HG03520 (cell line): ENCODE measurements at regions not wholly inside any gene's neighbourhood (a gene's known extent, or its start where the extent isn't known, plus 50 kb on each side); places are given as distances from the start of the nearest gene placed in this dataset.
"Not testable (repeated sequence)": the region's sequence is repeated elsewhere in the genome, so short reads cannot be mapped to it uniquely, and the experiment has no call there.

Experiments
- ATAC-seq: cut with Tn5 transposase; IDR thresholded peaks from one replicate; pipeline ENCODE4 v1.9.1; 2021; ENCODE audit warnings: mild to moderate bottlenecking, moderate library complexity; ENCODE audit not compliant: unreplicated experiment

DNA sequence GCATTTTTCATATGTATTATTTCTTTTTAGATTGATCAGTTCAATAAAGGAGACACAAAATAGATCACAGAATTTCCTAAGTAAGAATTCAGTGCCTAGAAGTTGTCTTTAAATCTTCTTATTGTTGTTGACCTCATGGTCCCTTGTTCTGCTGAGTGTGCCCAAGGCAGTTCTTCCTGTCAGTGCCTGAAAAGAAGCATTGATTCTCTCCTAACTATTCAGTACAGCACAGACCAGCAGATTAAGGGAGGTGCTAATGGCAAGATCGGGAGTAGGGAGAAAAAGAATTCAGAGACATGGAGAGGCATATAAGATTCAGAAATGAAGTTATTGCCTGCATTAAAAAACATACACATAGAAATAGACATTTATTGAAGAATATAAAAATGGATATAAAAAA, 180.5 kb upstream of the PCDH9 start:
- no peak for ATAC-seq

DNA sequence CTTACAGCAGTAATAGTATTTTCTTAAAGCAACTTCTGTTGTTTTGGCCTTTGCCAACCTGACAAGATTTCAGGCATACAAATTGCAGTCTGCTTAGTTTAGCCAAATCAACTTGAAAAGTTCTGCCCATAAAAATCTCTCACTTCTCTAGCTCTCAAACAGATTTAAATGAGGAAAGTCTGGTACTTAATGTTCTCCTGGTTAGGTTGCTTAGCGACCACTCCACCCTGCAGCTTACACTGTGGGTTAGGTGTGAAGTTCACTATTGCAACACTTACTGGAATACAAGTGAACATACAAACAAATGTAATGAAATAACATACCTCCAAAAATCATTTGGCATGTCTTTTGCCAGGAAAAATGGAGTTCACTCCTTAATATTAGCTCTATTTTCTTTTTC, 178.7 kb upstream of the PCDH9 start:
- ATAC-seq = no peak

DNA sequence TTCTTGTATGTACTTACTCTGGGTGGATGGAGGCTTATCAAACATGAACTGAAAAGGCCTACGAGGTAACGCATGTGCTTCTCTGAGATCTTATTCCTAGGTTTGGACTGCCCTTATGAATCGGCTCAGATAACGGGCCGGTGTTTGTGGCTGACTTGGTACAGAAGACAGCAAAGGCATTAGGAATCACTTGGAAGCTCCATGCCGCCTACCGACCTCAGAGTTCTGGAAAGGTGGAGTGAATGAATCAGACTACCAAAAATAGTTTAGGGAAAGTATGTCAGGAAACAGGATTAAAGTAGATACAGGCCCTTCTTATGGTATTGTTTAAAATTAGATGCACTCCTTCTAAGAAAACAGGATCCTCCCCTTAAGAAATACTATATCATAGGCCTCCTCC, 172.4 kb upstream of the PCDH9 start:
- ATAC-seq = no peak

DNA sequence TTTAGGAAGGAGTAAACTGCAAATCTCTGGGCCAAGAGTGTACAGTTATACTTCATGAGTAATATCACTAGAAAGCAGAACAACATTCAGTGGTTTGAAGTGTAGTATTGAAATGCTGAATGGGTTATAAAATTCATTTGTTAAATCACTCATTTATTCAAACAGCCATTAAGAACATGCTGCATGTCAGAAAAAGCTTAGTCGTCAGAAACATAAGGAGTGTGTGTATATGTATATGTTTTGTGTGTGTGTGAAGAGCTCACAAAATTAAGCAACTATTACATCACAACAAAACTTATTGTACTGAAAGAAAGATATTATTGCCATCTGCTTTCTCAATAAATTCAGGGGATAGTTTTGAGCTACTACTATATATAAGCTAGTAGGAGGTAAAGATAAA, 165.4 kb upstream of the PCDH9 start:
- no peak for ATAC-seq

DNA sequence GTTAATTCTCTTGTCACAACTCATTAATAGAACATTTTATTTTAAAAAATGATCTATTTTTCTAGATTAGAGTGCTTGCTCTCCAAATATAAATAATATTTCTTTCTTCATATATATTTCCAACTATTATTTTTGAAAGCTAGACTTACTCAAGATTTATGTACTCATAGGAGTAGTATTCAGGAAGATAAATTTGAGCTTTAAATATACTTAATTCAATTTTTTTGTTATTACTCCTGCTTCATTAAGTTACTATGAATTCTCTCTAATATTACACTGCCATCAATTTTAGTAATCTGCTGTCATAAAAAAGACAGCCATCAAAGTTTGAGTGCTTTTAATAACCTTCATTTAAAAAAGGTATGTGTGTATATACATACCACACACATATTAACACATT, 161.9 kb upstream of the PCDH9 start:
- no peak for ATAC-seq

DNA sequence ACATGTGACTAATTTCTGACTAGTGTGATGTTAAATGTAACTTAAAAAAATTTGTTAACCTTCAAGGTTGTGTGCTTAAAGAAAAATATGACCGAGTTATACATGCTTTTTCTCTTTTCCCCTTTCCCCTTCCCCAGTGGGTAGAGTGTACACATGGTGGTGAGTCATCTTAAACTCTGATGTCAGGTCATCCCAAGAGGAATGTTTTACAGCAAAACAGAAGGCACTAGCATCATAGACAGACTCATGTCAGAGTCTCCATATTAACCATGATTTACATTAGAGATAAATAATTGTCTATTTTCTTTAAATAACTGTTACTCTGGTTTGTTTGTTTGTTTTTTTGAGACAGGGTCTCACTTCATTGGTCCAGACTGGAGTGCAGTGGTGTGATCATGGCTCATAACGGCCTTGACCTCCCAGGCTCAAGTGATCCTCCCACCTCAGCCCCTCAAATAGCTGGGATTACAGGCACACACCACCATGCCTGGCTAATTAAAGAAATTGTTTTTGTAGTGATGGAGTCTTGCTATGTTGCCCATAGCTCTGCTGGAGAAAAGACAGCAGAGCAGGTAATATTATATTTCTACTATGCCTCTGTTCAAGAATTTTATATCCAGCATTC, 160.4 kb upstream of the PCDH9 start:
- ATAC-seq = no peak

DNA sequence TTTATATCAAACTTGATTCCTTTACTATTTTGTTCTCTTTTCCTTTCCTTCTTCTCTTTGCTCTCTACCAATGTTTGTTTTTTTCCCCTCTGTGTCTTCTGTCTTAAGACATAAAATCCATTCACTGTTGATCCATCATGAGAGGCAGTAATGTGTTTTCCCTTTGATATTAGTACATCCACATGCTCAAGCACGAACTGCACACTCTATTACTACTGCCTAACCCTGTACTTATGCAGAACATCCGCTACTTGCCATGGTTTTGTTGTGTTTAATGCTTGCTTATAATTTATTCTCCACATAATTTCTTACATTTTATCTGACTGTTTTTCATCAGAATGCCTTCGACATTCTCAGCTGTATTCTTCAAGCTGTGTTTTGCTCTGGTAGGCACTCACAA, 159.0 kb upstream of the PCDH9 start:
- no peak for ATAC-seq

DNA sequence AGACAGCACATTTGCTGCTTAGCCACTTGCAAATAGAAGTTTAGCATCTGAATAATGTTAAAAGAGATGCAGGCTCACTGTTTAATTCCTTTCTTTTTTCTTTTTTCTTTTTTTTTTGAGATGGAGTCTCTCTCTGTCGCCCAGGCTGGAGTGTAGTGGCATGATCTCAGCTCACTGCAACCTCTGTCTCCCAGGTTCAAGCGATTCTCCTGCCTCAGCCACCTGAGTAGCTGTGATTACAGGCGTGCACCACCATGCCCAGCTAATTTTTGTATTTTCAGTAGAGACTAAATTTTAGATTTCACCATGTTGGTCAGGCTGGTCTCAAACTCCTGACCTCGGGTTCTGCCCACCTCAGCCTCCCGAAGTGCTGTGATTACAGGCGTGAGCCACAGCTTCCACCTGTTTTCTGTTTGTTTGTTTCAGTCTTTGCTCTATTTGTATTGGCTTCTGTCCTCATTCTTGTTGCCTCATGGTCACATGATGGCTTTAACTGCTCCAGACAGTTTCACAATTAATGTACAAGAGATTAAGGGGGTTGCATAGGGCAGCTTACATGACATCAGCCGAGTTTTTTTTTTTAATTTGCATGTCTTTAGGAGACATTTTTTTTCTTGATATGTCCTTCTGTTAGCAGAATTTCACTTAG, 153.1 kb upstream of the PCDH9 start:
- not testable (repeated sequence) for ATAC-seq

DNA sequence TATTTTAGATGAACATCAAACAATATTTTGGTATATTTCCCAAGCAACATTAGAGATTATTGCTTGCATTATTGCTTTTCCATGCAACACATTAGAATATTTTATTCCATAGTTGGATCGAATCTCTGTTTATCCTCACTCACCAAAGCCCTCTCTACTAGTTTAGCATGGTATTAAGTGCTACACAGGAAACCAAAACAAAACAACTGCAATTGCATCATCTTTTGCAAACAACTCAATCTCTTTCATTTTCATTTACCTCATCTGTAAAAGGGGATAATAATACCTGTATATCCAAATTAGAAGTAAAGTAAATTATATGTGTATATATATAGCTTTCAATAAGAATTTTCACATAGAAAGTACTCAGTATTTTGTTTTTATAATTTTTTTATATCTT, 147.8 kb upstream of the PCDH9 start:
- ATAC-seq = no peak

DNA sequence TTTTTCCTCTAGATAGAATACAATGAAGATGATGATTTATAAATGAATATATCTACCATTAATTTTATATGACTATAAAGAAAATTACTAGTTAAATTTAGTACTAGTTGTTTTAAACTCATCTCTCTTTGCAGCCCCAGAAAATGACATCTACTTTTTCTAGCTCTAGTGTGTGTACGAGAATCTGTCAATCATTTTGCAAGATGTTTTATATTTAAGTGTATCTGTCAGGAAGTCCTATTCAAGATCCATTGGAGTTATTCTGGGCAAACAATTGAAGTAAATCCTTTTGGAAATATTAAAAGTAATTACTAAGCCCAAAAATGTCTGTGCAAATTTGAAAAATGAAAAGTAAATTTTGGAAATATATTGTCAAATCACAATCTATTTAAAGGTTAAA, 144.3 kb upstream of the PCDH9 start:
- no peak for ATAC-seq

DNA sequence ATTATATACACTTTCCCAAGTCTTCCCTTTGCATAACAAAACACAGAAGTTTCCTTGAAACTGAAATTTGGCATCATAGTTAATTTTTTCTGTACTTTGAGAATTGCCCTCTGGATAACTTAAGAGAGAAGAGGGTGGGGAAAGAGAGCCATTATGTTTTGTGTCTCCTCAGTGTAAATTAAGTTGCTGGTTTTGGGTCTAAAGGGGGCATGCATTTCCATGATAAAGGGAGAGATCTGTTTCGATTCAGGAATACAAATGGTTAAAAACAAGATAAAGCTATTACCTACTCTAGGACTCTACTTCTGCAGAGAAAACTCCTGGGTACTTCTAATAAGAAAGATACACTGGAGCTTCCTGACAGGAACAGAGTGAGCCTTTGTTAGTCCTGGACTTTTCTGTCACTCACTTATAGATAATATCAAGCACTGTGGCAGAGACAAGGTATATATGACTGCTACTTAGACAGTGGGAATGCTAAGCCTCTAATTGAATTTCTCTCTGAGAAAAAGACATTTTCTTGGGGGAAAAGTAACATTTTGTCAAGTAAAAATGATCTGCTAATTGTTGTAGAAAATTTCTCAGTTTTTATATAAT, 142.8 kb upstream of the PCDH9 start:
- ATAC-seq = no peak

DNA sequence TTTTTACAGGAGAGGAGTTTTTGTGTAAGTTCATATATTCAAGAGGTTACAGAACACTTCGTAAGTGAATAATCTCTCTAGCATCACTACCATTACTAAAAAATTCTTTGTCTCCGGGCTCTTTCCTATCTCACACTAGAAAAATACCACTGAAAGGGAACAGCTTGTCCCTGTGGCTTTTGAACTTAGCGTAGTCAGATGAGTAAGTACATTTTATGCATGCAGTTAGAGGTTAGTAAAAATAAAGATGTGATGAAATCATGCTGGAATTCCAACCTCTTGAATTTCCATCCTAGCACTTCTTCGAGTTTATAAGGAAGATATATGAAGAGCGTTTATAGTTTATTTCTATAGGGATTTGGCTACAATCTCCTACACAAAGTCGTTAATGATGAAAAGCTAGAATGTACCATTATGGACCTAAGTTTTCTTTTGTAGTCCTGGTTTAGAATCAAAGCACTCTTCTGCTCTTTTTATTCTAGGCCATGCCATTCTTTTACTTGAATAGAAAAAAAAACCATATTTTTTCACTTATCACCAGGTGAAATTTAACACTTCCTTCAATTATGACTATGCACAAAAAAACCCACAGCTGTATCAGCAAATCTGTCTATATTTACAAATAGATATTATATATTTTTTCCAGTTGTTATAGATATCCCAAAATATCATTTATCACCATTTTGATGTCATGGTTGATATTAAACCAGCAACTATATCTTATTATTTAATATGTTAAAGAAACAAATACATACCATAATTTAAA, 139.9 kb upstream of the PCDH9 start:
- no peak for ATAC-seq

DNA sequence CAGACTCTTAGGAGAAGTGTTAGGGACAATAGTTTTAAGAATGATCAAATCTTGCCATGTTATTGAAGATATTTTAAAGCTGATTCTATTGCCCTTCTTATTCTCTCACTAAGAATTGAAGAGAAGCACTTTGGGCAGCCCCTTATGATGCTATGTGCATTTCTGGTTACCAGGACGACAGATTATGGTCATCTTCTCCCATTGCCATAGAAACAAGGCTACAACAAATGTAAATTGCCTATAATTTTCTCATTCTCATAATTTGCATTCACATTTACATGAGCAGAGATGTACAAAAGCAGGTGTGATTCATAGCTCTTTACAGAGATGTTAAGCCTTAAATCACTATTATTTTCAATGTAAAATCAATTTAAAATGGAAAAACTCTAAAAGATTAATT, 137.3 kb upstream of the PCDH9 start:
- no peak for ATAC-seq

DNA sequence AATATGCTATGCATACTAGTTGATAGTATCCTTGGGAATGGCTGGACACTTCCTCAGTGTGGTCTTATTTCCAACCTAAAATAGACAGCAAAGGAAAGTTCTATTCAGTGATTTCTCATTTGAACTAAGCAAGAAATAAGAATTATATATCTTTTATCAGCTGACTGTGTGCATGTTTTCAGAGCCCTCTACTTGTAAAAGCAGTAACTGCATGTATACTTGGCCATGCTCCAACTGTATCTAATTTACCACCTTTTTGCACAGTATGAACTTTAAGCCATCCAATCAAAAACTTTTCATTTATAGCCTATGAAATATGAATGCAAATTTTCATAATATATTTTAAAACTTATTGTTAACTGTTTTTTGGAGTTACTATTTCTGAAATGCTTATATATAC, 136.4 kb upstream of the PCDH9 start:
- ATAC-seq = no peak

DNA sequence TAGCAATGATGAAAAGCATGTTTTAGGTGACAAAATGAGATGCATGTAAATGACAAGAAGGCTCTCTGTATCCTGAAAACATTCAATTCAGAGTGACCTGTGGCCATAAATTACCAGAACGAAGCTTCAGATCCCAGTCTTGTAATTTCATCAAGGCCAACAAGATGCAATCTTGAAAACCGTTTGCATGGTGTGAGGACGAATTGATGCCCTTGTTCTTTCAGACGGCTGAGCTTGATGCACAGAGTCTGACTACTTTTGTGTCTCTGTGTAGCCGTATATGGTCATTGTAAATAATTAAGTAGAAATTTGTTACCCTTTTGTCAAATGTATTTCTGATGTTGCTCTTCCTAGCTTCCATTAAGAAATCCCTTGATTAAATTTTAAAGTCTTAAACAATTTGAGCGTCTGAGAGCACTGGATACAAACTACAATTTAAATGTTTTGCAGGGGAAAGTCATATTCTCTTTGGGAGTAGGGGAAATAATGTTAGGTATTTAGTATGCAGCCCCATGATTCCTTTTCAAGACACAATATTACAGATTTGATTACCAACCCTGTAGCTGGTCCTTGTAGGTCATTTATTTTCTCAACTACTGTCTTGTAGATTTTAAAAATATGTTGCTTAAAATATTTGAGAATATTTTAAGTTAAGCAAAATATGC, 125.8 kb upstream of the PCDH9 start:
- ATAC-seq = no peak

DNA sequence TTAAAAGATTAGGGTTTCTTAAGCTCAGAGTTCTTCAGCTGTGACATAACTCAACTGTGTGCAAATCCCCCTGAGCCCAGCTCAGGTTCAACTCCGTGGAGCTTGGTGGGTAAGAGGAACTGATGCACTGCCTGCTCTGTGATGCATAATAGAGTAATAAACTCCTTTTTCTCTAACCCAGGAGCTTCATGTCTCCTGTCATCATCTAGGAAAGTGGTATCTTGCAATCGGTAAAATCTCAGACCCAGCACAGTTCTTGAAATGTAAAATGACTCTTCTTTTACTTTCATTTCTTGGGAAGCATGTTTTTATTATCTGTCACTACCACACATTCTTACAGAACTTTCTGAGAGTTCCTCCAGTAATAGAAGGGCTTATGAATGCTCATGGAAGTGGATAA, 123.8 kb upstream of the PCDH9 start:
- ATAC-seq = no peak

DNA sequence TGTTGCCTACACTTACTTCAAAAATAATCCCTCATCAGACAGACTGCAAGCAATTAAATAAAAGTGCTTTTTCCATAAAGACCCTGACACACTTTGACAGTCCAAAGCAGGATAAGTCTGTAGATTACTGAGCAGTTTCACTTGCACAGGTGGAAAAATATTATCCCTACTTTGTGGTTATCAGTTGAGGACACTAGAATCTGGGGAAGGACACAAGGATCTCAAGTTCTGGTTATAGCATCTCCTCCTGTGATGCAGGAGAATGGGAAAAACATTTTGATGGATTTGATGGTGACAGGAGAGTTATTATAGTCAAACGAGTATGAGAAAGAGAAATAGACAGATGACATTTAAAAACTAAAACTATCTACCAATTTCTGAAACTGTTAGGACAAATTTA, 122.9 kb upstream of the PCDH9 start:
- no peak for ATAC-seq

DNA sequence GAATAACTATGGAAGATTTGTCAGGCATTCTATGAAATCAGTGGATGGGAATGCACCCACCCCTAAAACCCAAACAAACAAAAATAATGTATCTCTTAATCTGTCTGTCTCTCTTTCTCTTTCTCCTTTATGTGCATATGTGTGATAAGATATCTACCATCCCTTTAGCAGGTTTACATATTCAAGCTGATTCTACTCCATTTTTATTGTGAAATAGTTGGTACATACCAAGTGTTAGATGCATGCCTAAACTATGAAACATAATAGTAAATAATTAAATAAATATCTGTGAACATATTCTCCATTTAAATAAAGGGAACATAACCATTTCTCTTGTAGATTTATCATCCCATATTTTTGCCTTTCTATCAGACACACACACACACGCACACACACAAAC, 121.8 kb upstream of the PCDH9 start:
- no peak for ATAC-seq

DNA sequence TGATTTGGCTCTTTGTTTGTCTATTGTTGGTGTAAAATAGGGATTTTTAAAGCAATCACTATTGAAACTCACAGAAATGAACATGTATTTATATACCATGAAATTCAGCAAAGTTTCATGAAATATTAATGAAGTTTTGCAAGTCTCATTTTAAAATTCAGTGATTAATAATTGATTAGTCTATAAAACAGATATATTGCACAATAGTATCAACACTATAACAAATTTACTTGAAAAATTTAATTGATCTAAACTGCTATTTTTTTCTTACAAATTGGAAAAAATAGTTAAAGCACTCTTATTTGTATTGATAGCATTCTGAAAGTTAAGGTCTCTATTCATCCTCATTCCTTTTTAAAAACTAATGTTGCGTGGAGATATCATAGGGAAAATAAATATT, 121.0 kb upstream of the PCDH9 start:
- no peak for ATAC-seq

DNA sequence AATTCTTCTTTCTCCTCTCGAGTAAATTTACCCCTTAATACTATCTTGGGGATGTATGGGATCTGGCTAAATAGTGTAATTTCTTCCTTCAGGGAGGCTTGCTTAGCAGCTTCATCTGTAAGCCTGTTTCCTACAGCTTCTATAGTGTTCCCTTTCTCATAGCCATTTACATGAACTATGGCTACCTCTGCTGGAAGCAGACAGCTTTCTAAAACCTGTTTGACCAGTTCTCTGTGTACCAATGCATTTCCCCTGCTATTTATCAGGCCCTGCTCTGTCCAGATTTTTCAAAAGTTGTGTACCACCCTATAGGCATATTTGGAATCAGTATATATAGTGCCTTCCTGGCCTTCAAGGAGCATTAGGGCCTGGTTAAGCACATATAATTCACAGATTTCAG, 113.6 kb upstream of the PCDH9 start:
- no peak for ATAC-seq

DNA sequence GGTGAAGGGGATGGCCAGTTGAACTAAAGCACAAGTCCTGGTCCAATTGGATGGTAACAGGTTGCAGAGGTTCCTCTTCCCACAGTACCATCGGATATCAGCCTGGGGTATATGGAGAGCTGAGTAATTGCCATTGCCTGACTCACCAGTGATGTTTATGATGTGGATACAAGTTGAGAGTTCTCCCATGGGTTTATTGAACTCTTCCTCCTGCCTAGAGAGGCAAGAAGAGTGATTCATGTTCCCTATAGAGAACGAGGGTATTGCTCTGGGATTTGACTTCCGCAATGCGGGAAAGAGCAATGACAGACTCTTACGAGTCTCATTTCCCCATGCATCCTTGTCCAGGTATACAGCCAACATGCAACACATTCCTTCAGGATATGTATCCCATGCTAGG, 111.3 kb upstream of the PCDH9 start:
- ATAC-seq = no peak

DNA sequence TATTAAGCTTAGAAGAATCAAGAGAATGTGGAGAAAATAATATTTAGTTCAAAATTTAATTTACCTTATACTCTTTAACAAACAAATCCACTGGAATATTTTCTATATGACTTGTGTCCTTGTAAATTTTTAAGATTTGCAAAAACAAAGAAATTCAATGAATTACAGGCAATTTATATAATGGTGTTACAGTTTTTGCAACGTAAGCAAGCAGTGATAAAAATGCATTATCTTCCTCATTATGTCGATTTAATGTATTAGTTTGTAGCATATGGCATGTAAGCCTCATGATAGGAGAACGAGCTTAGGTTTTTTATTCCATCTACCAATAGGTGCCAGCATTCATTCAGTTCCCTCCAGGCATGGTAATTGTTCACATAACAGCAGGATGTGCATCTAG, 100.0 kb upstream of the PCDH9 start:
- ATAC-seq = no peak
